ENCODE measurements at regions not wholly inside any gene's neighbourhood (a gene's known extent, or its start where the extent isn't known, plus 50 kb on each side); places are given as distances from the start of the nearest gene placed in this dataset.
A peak's percentile ranks its signal among the peaks of the same experiment; 100 is the strongest.
"Not testable (repeated sequence)": the region's sequence is repeated elsewhere in the genome, so short reads cannot be mapped to it uniquely, and the experiment has no call there.

DNA sequence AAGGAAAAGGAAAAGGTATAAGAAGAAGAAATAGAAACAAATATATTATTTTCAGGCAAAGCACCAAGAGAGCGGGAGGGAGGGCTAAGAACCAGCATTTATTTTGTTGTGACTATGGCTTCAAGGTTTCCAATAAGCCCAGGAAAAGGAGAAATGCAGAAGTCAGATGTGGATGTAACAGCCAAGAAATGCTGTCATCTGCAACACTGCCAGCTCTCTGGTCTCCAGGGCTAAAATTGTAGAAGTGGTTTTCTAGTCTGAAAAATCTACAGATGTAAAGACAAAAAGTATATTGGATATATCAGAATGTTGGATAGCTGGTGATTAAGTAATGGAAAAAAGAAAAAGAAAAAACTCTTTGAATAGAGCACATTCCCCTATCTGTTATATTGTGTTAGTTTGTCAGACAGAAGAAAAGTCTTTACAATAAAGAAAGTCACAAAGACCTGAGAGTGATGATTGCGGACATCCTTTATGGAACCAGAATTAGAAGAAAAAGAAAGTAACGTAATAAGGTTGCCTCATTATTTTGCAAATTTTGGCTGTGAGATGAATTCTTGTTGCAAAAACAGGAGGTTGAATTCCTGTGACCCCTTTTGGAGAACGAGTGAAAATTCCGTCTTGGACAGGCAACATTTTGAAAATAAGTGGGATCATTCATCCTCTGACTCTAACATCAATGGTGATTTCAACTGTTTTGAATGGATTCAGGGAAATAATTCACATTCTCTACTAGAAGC is 938.1 kb downstream of the TTLL7 start:
- ChIA-PET POLR2A (ENCODE audit: low non-redundant PET) (no interaction called here), CTCF (no interaction called here)
- TF ChIP-seq, protein P1, sequence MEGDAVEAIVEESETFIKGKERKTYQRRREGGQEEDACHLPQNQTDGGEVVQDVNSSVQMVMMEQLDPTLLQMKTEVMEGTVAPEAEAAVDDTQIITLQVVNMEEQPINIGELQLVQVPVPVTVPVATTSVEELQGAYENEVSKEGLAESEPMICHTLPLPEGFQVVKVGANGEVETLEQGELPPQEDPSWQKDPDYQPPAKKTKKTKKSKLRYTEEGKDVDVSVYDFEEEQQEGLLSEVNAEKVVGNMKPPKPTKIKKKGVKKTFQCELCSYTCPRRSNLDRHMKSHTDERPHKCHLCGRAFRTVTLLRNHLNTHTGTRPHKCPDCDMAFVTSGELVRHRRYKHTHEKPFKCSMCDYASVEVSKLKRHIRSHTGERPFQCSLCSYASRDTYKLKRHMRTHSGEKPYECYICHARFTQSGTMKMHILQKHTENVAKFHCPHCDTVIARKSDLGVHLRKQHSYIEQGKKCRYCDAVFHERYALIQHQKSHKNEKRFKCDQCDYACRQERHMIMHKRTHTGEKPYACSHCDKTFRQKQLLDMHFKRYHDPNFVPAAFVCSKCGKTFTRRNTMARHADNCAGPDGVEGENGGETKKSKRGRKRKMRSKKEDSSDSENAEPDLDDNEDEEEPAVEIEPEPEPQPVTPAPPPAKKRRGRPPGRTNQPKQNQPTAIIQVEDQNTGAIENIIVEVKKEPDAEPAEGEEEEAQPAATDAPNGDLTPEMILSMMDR (conservative IDR thresholded peaks at IDR 0.05; ENCODE audit: low read depth) = no peak
- DNase-seq (ENCODE audit: low spot score) = no peak
- H3K27ac ChIP-seq = no peak overlapping the region

DNA sequence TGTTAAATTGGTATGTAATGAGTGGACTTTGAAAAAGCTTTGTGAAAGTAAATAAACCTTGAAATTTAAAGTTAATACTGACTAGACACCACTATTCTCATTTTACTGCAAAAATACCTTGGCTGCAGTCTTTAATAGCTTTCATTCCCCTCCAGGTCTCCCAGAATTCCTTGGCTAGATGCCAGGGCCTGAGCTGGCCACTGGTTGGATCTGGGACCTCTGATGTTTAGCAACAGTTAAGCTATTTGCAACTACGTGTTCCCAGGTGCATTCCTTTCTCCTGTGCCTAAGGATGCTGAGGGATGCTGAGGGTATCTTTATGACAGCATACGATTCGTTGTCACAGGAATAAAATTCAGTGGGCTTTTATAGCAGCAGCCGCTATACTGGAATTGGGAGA is 938.7 kb downstream of the TTLL7 start:
- CTCF ChIA-PET = no interaction called here
- no peak for DNase-seq (ENCODE audit: low spot score)
- TF ChIP-seq, protein P1 (conservative IDR thresholded peaks at IDR 0.05; ENCODE audit: low read depth) = no peak
- POLR2A ChIA-PET (ENCODE audit: low non-redundant PET) = no interaction called here
- H3K27ac ChIP-seq = no peak overlapping the region

DNA sequence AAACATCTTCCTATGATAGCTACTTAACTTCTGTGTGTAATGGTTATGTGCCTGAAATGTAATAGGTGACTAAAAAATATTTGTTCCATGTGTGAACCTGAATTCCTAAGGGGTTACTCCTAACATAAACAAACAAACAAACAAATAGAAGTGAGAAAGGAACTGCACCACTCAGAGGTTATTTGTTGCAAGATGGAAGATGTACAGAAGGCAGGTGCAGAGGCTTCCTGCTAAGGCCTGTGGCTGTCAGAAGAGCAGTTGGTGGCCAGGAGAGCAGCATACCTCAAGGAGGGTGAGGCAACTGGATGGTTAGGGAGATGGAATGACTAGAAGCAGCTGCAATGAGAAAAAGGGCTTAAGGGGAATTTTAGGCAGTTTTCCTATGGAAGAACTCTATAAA is 940.6 kb downstream of the TTLL7 start:
- DNase-seq (ENCODE audit: low spot score) = no peak
- TF ChIP-seq, protein P1 (conservative IDR thresholded peaks at IDR 0.05; ENCODE audit: low read depth) = no peak
- POLR2A ChIA-PET (ENCODE audit: low non-redundant PET) = no interaction called here
- CTCF ChIA-PET = no interaction called here
- H3K27ac ChIP-seq = no peak overlapping the region

DNA sequence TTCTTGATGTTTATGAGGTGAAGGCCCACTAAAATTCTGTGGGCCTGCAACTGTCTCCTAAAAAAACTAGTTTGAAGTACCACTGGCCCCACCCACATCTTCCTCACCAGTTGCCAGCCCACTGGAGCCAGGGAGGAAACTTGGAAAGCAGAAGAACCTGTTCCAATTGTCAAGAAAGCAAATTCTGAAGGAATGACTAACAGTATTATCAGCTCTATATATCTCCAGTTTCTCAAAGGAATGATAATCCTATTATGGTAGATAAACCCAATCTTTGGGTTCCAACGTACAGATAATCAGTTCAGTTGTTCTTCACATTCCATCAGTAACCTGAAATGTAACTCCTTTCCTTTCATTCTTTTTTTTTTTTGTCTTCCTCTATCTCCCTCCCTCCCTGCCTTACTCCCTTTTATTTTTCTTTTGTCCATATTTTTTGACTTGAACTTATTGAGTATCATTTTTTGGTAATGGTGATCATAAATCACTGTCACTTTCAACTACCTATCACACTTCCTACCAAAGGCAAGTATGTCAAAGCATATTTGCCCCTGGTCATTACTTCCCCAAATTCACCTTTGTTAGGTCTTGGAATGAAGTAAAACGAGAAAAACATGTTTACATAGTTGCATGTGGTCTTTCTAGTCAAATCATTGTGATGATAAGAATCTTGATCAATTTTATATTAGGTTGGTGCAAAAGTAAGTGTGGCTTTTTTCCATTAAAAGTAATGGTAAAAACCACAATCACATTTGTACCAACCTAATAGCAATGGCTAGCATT is 943.4 kb downstream of the TTLL7 start:
- TF ChIP-seq, protein P1 (conservative IDR thresholded peaks at IDR 0.05; ENCODE audit: low read depth) = no peak
- peak; percentile 44 for DNase-seq (ENCODE audit: low spot score)
- ChIA-PET POLR2A (ENCODE audit: low non-redundant PET) (no interaction called here), CTCF (no interaction called here)
- H3K27ac ChIP-seq = no peak overlapping the region

DNA sequence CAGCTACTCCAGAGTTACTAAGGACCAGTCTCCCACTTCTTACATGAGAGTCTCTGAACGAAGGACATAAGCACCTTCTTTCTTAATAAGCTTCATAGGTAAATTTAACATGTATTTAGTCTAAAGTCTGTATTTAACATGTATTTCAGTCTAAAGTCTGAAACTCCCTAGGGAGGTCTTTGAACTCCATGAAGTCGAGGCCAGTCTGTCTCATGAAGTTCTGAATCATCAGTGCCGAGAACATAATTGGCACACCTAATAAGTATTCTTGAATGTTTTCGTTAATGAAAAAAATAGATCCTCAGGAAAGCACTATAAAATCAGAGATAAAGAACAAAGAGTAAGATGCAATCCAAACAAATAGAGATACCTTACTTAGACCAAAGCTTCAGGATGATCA is 945.5 kb downstream of the TTLL7 start:
- TF ChIP-seq, protein P1 (conservative IDR thresholded peaks at IDR 0.05; ENCODE audit: low read depth) = no peak
- POLR2A ChIA-PET (ENCODE audit: low non-redundant PET) = no interaction called here
- DNase-seq (ENCODE audit: low spot score) = no peak
- no peak overlapping the region for H3K27ac ChIP-seq
- CTCF ChIA-PET = no interaction called here

DNA sequence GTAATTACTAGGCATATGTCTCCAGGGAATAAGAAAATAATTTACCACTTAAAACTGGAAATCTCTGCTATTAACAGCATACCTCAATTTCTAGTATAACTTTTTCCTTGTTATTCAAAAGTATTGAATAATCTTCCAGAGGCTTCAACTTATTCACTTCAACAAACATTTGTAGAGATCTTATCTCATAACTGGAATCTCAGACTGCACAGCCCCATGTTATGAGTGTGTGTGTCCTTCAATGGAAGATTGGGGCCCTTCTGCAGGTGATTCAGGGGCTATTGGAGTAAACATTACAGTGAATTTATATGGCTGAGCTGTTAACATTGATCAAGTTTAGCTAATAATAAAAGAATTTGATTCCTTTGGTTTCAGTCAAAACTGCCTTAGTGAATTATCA is 946.1 kb downstream of the TTLL7 start:
- no peak overlapping the region for H3K27ac ChIP-seq
- DNase-seq (ENCODE audit: low spot score) = no peak
- TF ChIP-seq, protein P1 (conservative IDR thresholded peaks at IDR 0.05; ENCODE audit: low read depth) = no peak
- POLR2A ChIA-PET (ENCODE audit: low non-redundant PET) = no interaction called here
- CTCF ChIA-PET = no interaction called here

DNA sequence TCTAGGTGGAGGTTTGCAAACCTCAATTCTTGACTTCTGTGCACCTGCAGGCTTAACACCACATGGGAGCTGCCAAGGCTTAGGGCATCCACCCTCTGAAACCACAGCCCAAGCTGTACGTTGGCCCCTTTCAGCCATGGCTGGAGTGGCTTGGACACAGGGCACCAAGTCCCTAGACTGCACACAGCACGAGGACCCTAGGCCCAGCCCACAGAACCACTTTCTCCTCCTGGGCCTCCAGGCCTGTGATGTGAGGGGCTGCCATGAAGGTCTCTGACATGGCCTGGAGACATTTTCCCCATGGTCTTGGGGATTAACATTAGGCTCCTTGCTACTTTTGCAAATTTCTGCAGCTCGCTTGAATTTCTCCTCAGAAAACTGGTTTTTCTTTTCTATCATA is 947.9 kb downstream of the TTLL7 start:
- H3K27ac ChIP-seq, CTCF ChIA-PET: not testable (repeated sequence)

More for the DNA sequence above, 947.9 kb downstream of the TTLL7 start:
- DNase-seq (ENCODE audit: low spot score); POLR2A ChIA-PET (ENCODE audit: low non-redundant PET): not testable (repeated sequence)
